Osteoblast (primary cell): ENCODE measurements at regions not wholly inside any gene's neighbourhood (a gene's known extent, or its start where the extent isn't known, plus 50 kb on each side); places are given as distances from the start of the nearest gene placed in this dataset.

ENCODE experiments used
- DNase-seq: peaks from one replicate; pipeline ENCODE4 v3.0.0; 2011; ENCODE audit warnings: low spot score, mixed read lengths; ENCODE audit not compliant: insufficient read length; ENCODE audit errors: missing footprints
- H2AFZ ChIP-seq: 2 replicates; pipeline ENCODE4 v1.6.0; 2011; ENCODE audit warnings: mild to moderate bottlenecking, low read length
- H3K27ac ChIP-seq: 2 replicates; pipeline ENCODE4 v1.5.1; 2011; ENCODE audit warnings: mild to moderate bottlenecking, low read depth, low read length, moderate library complexity
- H3K27me3 ChIP-seq: 2 replicates; pipeline ENCODE4 v1.6.0; 2012; ENCODE audit warnings: mild to moderate bottlenecking, control low read depth, inconsistent platforms, low read length, moderate library complexity; ENCODE audit not compliant: insufficient read depth
- H3K36me3 ChIP-seq: 2 replicates; pipeline ENCODE4 v1.5.1; 2011; ENCODE audit warnings: mild to moderate bottlenecking, low read length, control low read depth, moderate library complexity; ENCODE audit not compliant: insufficient read depth
- H3K4me1 ChIP-seq: 2 replicates; pipeline ENCODE4 v1.5.1; 2011; ENCODE audit warnings: mild to moderate bottlenecking, low read length, control low read depth, moderate library complexity; ENCODE audit not compliant: insufficient read depth
- H3K4me2 ChIP-seq: 2 replicates; pipeline ENCODE4 v1.6.0; 2011; ENCODE audit warnings: mild to moderate bottlenecking, low read length; ENCODE audit not compliant: insufficient read depth
- H3K4me3 ChIP-seq: fragments of 200-600 bp; sonication (generic); 3 replicates; pipeline ENCODE4 v1.5.1; 2012; ENCODE audit warnings: mild to moderate bottlenecking, low read length, inconsistent platforms; ENCODE audit not compliant: insufficient read depth
- H3K79me2 ChIP-seq: 2 replicates; pipeline ENCODE4 v1.6.0; 2012; ENCODE audit warnings: mild to moderate bottlenecking, low read length, control low read depth, inconsistent platforms; ENCODE audit not compliant: insufficient read depth
- H3K9me3 ChIP-seq: 2 replicates; pipeline ENCODE4 v1.5.1; 2011; ENCODE audit warnings: low read depth, low read length, control low read depth
- H4K20me1 ChIP-seq: 2 replicates; pipeline ENCODE4 v1.6.0; 2012; ENCODE audit warnings: mild to moderate bottlenecking, low read length, control low read depth; ENCODE audit not compliant: insufficient read depth
- TF ChIP-seq, protein P1 (sequence below): IDR thresholded peaks from 2 replicates; pipeline ENCODE4 v1.5.1; 2011; ENCODE audit warnings: mild to moderate bottlenecking, low read depth, low read length, moderate library complexity; ENCODE audit errors: extremely low read depth

- Histone ChIP-seq H3K27me3 (peaks cover 26% of the 10 kb centered on the region), H3K9me3 (no peaks in the 10 kb centered on the region), H3K4me1 (no peaks in the 10 kb centered on the region), H3K79me2 (no peaks in the 10 kb centered on the region), H2AFZ (no peak overlapping the region), H3K36me3 (no peaks in the 10 kb centered on the region), H3K4me3 (no peak overlapping the region), H3K4me2 (no peak overlapping the region), H4K20me1 (no peaks in the 10 kb centered on the region), H3K27ac (no peak overlapping the region)
- DNase-seq, result no peak
- TF ChIP-seq, protein P1, sequence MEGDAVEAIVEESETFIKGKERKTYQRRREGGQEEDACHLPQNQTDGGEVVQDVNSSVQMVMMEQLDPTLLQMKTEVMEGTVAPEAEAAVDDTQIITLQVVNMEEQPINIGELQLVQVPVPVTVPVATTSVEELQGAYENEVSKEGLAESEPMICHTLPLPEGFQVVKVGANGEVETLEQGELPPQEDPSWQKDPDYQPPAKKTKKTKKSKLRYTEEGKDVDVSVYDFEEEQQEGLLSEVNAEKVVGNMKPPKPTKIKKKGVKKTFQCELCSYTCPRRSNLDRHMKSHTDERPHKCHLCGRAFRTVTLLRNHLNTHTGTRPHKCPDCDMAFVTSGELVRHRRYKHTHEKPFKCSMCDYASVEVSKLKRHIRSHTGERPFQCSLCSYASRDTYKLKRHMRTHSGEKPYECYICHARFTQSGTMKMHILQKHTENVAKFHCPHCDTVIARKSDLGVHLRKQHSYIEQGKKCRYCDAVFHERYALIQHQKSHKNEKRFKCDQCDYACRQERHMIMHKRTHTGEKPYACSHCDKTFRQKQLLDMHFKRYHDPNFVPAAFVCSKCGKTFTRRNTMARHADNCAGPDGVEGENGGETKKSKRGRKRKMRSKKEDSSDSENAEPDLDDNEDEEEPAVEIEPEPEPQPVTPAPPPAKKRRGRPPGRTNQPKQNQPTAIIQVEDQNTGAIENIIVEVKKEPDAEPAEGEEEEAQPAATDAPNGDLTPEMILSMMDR, result no peak
Observed at GRCh38 chr20:62546606-62547005, 70.8 kb upstream of the GATA5 start.

- no peaks in the 10 kb centered on the region for H3K4me1 ChIP-seq
- H4K20me1 ChIP-seq, result no peaks in the 10 kb centered on the region
- H2AFZ ChIP-seq, result no peak overlapping the region
- no peaks in the 10 kb centered on the region for H3K79me2 ChIP-seq
- no peak overlapping the region for H3K27ac ChIP-seq
- TF ChIP-seq, protein P1, result no peak
- DNase-seq, result no peak
- peaks cover 30% of the 10 kb centered on the region for H3K27me3 ChIP-seq
- H3K36me3 ChIP-seq, result no peaks in the 10 kb centered on the region
- H3K9me3 ChIP-seq, result no peaks in the 10 kb centered on the region
- no peak overlapping the region for H3K4me3 ChIP-seq
- no peak overlapping the region for H3K4me2 ChIP-seq
Observed at GRCh38 chr20:62547364-62547763, 71.6 kb upstream of the GATA5 start.

- Histone ChIP-seq H3K4me1 (no peaks in the 10 kb centered on the region), H3K36me3 (no peaks in the 10 kb centered on the region), H3K79me2 (no peaks in the 10 kb centered on the region), H3K9me3 (no peaks in the 10 kb centered on the region), H3K4me3 (no peak overlapping the region), H4K20me1 (no peaks in the 10 kb centered on the region), H3K4me2 (no peak overlapping the region), H2AFZ (no peak overlapping the region), H3K27ac (no peak overlapping the region), H3K27me3 (peaks cover 38% of the 10 kb centered on the region)
- TF ChIP-seq, protein P1, result no peak
- DNase-seq, result no peak
Observed at GRCh38 chr20:62548471-62548870, 72.7 kb upstream of the GATA5 start.

GRCh38 chr20:62549029-62549428 lies 73.2 kb upstream of the GATA5 start:
- Histone ChIP-seq H3K4me3 (no peak overlapping the region), H3K27me3 (peaks cover 40% of the 10 kb centered on the region)

More at GRCh38 chr20:62549029-62549428, 73.2 kb upstream of the GATA5 start:
- TF ChIP-seq, protein P1, result no peak
- Histone ChIP-seq H4K20me1 (no peaks in the 10 kb centered on the region), H3K27ac (no peak overlapping the region), H3K36me3 (no peaks in the 10 kb centered on the region), H3K9me3 (no peaks in the 10 kb centered on the region), H3K4me2 (no peak overlapping the region), H2AFZ (no peak overlapping the region), H3K79me2 (no peaks in the 10 kb centered on the region), H3K4me1 (no peaks in the 10 kb centered on the region)
- no peak for DNase-seq
